K562 (cell line): ENCODE measurements at regions not wholly inside any gene's neighbourhood (a gene's known extent, or its start where the extent isn't known, plus 50 kb on each side); places are given as distances from the start of the nearest gene placed in this dataset.

ENCODE experiments used
- GABPA ChIP-seq: fragments of 200-800 bp; sonication (Bioruptor generic); conservative IDR thresholded peaks from 2 replicates; pipeline ENCODE4 v1.6.1; 2016; ENCODE audit warnings: low read depth, missing genetic modification characterization, missing compliant biosample characterization
- NFE2L1 ChIP-seq: fragments of 450-650 bp; IDR thresholded peaks from 2 replicates; pipeline ENCODE4 v1.6.1; 2016; ENCODE audit warnings: missing genetic modification characterization, low read depth, mild to moderate bottlenecking, missing compliant biosample characterization, moderate library complexity, borderline replicate concordance
- PHF8 ChIP-seq: fragments of 200-600 bp; sonication (generic); IDR thresholded peaks from 2 replicates; pipeline ENCODE4 v1.6.1; 2012; ENCODE audit warnings: mixed run types, mild to moderate bottlenecking, inconsistent platforms, low read length, moderate library complexity, borderline replicate concordance
- POLR2AphosphoS5 ChIP-seq: IDR thresholded peaks from 2 replicates; pipeline ENCODE4 v1.6.1; 2011; ENCODE audit warnings: mild to moderate bottlenecking, low read depth, low read length, moderate library complexity; ENCODE audit not compliant: control insufficient read depth, insufficient read depth
- SMAD1 ChIP-seq: fragments of 150-350 bp; IDR thresholded peaks from 2 replicates; pipeline ENCODE4 v1.6.1; 2014; ENCODE audit warnings: low read length, low read depth; ENCODE audit not compliant: partially characterized antibody
- SP2 ChIP-seq: IDR thresholded peaks from 2 replicates; pipeline ENCODE4 v1.6.1; 2011; ENCODE audit warnings: mild to moderate bottlenecking, low read depth, low read length, moderate library complexity; ENCODE audit not compliant: poor library complexity, severe bottlenecking; ENCODE audit errors: extremely low read depth
- ZNF140 ChIP-seq: fragments of 250-450 bp; sonication (Bioruptor Pico); IDR thresholded peaks from 2 replicates; pipeline ENCODE4 v1.8.0; 2021; ENCODE audit warnings: moderate library complexity, mild to moderate bottlenecking, inconsistent platforms
- ZNF165 ChIP-seq: fragments of 250-450 bp; sonication (Bioruptor Pico); IDR thresholded peaks from 2 replicates; pipeline ENCODE4 v1.4.0; 2020; ENCODE audit warnings: borderline replicate concordance
- ZNF24 ChIP-seq: fragments of 450-650 bp; IDR thresholded peaks from 2 replicates; pipeline ENCODE4 v1.6.1; 2016
- TF ChIP-seq, protein P1 (sequence below), 3 experiments: IDR thresholded peaks in 2 of 3; conservative IDR thresholded peaks in 1 of 3; 2 replicates each; pipeline ENCODE4 v1.5.1; 2011 to 2012; ENCODE audit warnings: low read length in 3 of 3, mild to moderate bottlenecking in 3 of 3, control low read depth in 2 of 3, improper control_type of control experiment in 1 of 3, inconsistent platforms in 1 of 3, low read depth in 1 of 3, mixed read lengths in 1 of 3, moderate library complexity in 1 of 3; ENCODE audit not compliant: insufficient read depth in 2 of 3

DNA sequence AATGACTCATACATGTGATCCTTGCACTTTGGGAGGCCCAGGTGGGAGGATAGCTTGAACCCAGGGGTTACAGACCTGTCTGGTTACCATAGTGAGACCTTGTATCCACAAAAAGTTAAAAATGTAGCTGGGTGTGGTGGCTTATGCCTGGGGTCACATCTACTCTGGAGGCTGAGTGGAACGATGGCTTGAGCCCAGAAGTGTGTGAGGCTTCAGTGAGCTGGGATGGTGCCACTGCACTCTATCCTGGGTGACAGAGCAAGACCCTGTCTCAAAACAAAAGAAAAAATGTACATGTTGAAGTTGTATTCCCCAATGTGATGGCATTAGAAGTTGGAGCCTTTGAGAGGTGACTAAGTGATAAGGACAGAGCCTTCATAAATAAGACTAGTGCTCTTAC, 409.4 kb upstream of the PABPC4L start:
- no peak for TF ChIP-seq PHF8
- TF ChIP-seq, protein P1, sequence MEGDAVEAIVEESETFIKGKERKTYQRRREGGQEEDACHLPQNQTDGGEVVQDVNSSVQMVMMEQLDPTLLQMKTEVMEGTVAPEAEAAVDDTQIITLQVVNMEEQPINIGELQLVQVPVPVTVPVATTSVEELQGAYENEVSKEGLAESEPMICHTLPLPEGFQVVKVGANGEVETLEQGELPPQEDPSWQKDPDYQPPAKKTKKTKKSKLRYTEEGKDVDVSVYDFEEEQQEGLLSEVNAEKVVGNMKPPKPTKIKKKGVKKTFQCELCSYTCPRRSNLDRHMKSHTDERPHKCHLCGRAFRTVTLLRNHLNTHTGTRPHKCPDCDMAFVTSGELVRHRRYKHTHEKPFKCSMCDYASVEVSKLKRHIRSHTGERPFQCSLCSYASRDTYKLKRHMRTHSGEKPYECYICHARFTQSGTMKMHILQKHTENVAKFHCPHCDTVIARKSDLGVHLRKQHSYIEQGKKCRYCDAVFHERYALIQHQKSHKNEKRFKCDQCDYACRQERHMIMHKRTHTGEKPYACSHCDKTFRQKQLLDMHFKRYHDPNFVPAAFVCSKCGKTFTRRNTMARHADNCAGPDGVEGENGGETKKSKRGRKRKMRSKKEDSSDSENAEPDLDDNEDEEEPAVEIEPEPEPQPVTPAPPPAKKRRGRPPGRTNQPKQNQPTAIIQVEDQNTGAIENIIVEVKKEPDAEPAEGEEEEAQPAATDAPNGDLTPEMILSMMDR (IDR thresholded peaks at IDR 0.05 in 2 of 3, conservative IDR thresholded peaks at IDR 0.05 in 1 of 3; ENCODE audit: insufficient read depth in 2 of 3, low read depth in 1 of 3, low read length in 3 of 3): no peak
- no peak for TF ChIP-seq ZNF24
- TF ChIP-seq GABPA (tag): no peak
- no peak for TF ChIP-seq ZNF140
- no peak for TF ChIP-seq POLR2AphosphoS5
- TF ChIP-seq SP2: no peak
- no peak for TF ChIP-seq NFE2L1 (tag)
- TF ChIP-seq SMAD1: no peak
- no peak for TF ChIP-seq ZNF165 (CRISPR knock-in tag)
